Nephron progenitor cell (in vitro differentiated cells): ENCODE measurements at regions not wholly inside any gene's neighbourhood (a gene's known extent, or its start where the extent isn't known, plus 50 kb on each side); places are given as distances from the start of the nearest gene placed in this dataset.

Experiments used
- DNase-seq: peaks from one replicate; pipeline ENCODE4 v3.0.0; 2021
- H3K27ac Mint-ChIP-seq: 2 replicates; pipeline ENCODE4 v1.8.0; 2021; ENCODE audit warnings: mild to moderate bottlenecking, moderate library complexity, mixed read lengths
- H3K27me3 Mint-ChIP-seq: 2 replicates; pipeline ENCODE4 v1.8.0; 2021; ENCODE audit warnings: mild to moderate bottlenecking, low read depth, mixed read lengths; ENCODE audit not compliant: poor library complexity
- H3K36me3 Mint-ChIP-seq: 2 replicates; pipeline ENCODE4 v1.8.0; 2021; ENCODE audit warnings: low read depth, mixed read lengths
- H3K4me1 Mint-ChIP-seq: 2 replicates; pipeline ENCODE4 v1.8.0; 2021; ENCODE audit warnings: mixed read lengths
- H3K4me3 Mint-ChIP-seq: 2 replicates; pipeline ENCODE4 v1.8.0; 2021; ENCODE audit warnings: mild to moderate bottlenecking, moderate library complexity, mixed read lengths
- H3K9me3 Mint-ChIP-seq: 2 replicates; pipeline ENCODE4 v1.8.0; 2021; ENCODE audit warnings: mild to moderate bottlenecking, moderate library complexity, mixed read lengths
- CTCF ChIP-seq: fragments of 200-600 bp; sonication (generic); IDR thresholded peaks from 2 replicates; pipeline ENCODE4 v1.5.0; 2021; ENCODE audit warnings: antibody characterized with exemption

DNA sequence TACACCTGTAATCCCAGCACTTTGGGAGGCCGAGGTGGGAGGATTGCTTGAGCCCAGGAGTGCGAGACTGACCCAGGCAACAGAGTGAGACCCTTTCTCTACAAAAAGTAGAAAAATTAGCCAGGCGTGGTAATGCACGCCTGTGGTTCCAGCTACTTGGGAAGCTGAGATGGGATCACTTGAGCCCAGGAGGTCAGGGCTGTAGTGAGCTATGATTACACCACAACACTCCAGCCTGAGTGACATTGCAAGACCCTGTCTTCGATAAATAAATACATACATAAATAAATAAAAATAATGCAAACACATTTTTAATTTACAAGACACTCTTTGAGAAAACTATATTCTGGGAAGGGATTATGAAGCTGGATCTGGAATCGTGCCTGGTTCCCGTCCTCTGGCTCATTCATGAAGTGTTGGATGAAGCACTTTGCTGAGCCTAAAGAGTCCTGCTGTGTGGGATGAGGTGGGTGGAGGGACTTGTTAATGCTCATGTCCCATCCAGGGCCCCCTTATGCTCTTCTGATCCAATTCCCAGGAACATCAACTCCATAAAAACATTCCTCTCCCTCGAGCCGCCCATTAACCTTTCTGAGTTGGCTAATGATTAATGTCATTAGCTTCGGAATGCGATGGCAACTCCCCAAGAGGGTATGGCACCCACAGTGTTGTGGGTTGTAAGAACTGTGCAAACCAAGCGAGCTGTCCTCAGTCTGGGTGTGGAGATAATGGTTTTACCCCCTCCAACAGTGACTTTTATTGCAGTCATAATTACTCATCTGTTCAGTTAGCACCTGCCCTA, 236.3 kb downstream of the BAMBI start:
- H3K36me3 Mint-ChIP-seq: no peaks in the 10 kb centered on the region
- no peak for DNase-seq
- no peak overlapping the region for H3K4me3 Mint-ChIP-seq
- H3K4me1 Mint-ChIP-seq: peaks cover 18% of the 10 kb centered on the region
- no peaks in the 10 kb centered on the region for H3K9me3 Mint-ChIP-seq
- H3K27ac Mint-ChIP-seq: peak overlapping the region; percentile 48
- peaks cover 7% of the 10 kb centered on the region for H3K27me3 Mint-ChIP-seq
- TF ChIP-seq CTCF: no peak

GRCh38 chr10:28914701-28915100, 237.4 kb downstream of the BAMBI start:
- Mint-ChIP-seq H3K9me3 (no peaks in the 10 kb centered on the region), H3K4me3 (no peak overlapping the region), H3K4me1 (peaks cover 18% of the 10 kb centered on the region), H3K36me3 (no peaks in the 10 kb centered on the region), H3K27ac (no peak overlapping the region), H3K27me3 (peaks cover 7% of the 10 kb centered on the region)
- no peak for DNase-seq
- TF ChIP-seq CTCF: no peak

- H3K36me3 Mint-ChIP-seq: no peaks in the 10 kb centered on the region
- no peaks in the 10 kb centered on the region for H3K9me3 Mint-ChIP-seq
- H3K27ac Mint-ChIP-seq: no peak overlapping the region
- no peak for TF ChIP-seq CTCF
- no peak for DNase-seq
- no peak overlapping the region for H3K4me3 Mint-ChIP-seq
- H3K27me3 Mint-ChIP-seq: peaks cover 7% of the 10 kb centered on the region
- peaks cover 17% of the 10 kb centered on the region for H3K4me1 Mint-ChIP-seq
Measured at GRCh38 chr10:28915989-28916588, 238.8 kb downstream of the BAMBI start.

- DNase-seq: no peak
- H3K9me3 Mint-ChIP-seq: no peaks in the 10 kb centered on the region
- no peaks in the 10 kb centered on the region for H3K36me3 Mint-ChIP-seq
- H3K4me3 Mint-ChIP-seq: no peak overlapping the region
- H3K27me3 Mint-ChIP-seq: peaks cover 4% of the 10 kb centered on the region
- no peak for TF ChIP-seq CTCF
- H3K27ac Mint-ChIP-seq: no peak overlapping the region
- H3K4me1 Mint-ChIP-seq: peaks cover 9% of the 10 kb centered on the region
Measured at GRCh38 chr10:28920091-28920490, 242.8 kb downstream of the BAMBI start.

DNA sequence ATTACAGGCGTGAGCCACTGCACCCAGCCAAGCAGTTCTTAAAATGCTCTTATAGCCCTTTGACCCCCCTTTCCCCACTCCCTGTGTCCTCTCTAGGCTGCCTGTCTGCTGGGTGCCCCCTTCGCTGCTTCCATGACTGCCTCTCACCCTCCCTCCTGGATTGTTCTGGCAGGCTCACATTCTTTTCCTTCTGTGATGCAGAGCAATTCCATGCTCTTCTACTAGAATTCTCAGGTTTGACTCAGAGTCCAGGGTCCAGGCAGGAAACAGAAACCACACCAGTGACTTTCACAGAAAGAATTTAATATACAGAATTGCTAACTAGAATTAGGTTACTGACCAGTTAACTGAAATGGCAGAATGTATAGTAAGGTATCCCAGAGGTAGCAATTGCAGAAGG, 244.8 kb downstream of the BAMBI start:
- H3K27me3 Mint-ChIP-seq: peaks cover 4% of the 10 kb centered on the region
- H3K4me3 Mint-ChIP-seq: no peak overlapping the region
- peaks cover 25% of the 10 kb centered on the region for H3K4me1 Mint-ChIP-seq
- H3K27ac Mint-ChIP-seq: no peak overlapping the region
- no peaks in the 10 kb centered on the region for H3K9me3 Mint-ChIP-seq
- no peak for TF ChIP-seq CTCF
- no peak for DNase-seq
- no peaks in the 10 kb centered on the region for H3K36me3 Mint-ChIP-seq

GRCh38 chr10:28922861-28923260, 245.5 kb downstream of the BAMBI start:
- H3K4me1 Mint-ChIP-seq: peaks cover 29% of the 10 kb centered on the region
- H3K27me3 Mint-ChIP-seq: peaks cover 4% of the 10 kb centered on the region
- DNase-seq: no peak
- H3K9me3 Mint-ChIP-seq: no peaks in the 10 kb centered on the region
- no peaks in the 10 kb centered on the region for H3K36me3 Mint-ChIP-seq
- TF ChIP-seq CTCF: no peak
- H3K27ac Mint-ChIP-seq: no peak overlapping the region
- H3K4me3 Mint-ChIP-seq: no peak overlapping the region
